ENCODE measurements at regions not wholly inside any gene's neighbourhood (a gene's known extent, or its start where the extent isn't known, plus 50 kb on each side); places are given as distances from the start of the nearest gene placed in this dataset.

DNA sequence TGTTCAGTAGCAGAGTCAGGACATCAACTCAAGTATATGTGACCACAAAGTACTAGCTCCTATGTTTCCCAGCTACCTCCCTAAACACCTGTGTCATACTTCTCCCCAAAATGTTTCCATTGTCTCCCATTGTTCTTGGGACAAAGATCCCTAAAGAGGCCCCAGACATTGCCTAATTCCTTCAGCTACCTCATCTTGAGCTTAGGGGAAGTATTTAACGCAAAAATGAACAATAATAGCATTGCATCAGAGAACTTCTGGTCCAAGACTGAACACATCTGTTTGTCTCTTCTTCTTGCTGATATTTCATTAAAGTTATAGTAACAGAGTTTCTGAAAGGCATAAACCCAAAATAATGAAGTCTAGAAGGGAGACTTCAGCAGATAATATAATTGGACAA, 430.8 kb downstream of the MTRR start:
- POLR2A ChIA-PET: no interaction called here
- BruUV-seq (replicated peaks): no TSS peak
- H3K4me1 ChIP-seq: no peaks in the 10 kb centered on the region

DNA sequence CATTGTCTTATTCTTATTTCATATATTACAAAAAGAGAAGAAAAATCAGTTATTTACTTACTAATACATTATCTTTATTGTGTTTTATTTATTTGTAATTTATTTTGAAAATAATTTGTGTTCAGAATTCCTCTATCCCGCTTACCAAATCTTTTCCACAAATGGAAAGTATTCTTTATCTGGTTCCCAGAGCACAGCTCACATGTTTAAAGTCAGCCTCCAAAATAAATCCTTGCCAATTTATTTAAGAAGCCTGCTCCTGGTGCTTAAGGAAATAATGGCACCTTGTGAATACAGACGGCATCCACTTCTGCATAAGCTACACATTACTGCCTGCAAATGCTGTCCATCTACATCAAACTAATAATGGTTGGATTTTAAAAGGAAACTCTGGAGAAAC, 435.4 kb downstream of the MTRR start:
- Mint-ChIP-seq H3K27ac (ENCODE audit: unreplicated experiment) (no peak overlapping the region), H3K4me3 (ENCODE audit: unreplicated experiment) (no peak overlapping the region), H3K4me1 (ENCODE audit: low read depth, unreplicated experiment) (no peaks in the 10 kb centered on the region), H3K27me3 (ENCODE audit: insufficient read depth, unreplicated experiment) (peaks cover 9% of the 10 kb centered on the region), H3K9me3 (ENCODE audit: unreplicated experiment) (no peaks in the 10 kb centered on the region), H3K36me3 (ENCODE audit: insufficient read depth, unreplicated experiment) (no peaks in the 10 kb centered on the region)
- Histone ChIP-seq H3K9me3 (no peaks in the 10 kb centered on the region), H3K27me3 (replicated peaks; ENCODE audit: control insufficient read depth, insufficient read depth, low read length) (no peaks in the 10 kb centered on the region), H3K36me3 (ENCODE audit: control insufficient read depth, insufficient read depth, low read length) (no peaks in the 10 kb centered on the region), H3K4me1 (no peaks in the 10 kb centered on the region), H3K4me3 (ENCODE audit: low read depth, low read length) (no peak overlapping the region)
- intact Hi-C loops (cut with micrococcal nuclease; ENCODE audit: unreplicated experiment): no loop called here
- ChIA-PET POLR2A (no interaction called here), CTCF (no interaction called here)
- TF ChIP-seq, protein P1, sequence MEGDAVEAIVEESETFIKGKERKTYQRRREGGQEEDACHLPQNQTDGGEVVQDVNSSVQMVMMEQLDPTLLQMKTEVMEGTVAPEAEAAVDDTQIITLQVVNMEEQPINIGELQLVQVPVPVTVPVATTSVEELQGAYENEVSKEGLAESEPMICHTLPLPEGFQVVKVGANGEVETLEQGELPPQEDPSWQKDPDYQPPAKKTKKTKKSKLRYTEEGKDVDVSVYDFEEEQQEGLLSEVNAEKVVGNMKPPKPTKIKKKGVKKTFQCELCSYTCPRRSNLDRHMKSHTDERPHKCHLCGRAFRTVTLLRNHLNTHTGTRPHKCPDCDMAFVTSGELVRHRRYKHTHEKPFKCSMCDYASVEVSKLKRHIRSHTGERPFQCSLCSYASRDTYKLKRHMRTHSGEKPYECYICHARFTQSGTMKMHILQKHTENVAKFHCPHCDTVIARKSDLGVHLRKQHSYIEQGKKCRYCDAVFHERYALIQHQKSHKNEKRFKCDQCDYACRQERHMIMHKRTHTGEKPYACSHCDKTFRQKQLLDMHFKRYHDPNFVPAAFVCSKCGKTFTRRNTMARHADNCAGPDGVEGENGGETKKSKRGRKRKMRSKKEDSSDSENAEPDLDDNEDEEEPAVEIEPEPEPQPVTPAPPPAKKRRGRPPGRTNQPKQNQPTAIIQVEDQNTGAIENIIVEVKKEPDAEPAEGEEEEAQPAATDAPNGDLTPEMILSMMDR (IDR thresholded peaks at IDR 0.05; ENCODE audit: insufficient read depth in 1 of 2, low read depth in 1 of 2, low read length in 1 of 2, severe bottlenecking in 1 of 2, unreplicated experiment in 1 of 2): no peak
- no TSS peak for BruUV-seq (replicated peaks)
- DNase-seq: no peak

More for the DNA sequence above, 430.8 kb downstream of the MTRR start:
- Mint-ChIP-seq H3K27me3 (ENCODE audit: insufficient read depth, unreplicated experiment) (peaks cover 15% of the 10 kb centered on the region), H3K4me1 (ENCODE audit: low read depth, unreplicated experiment) (no peaks in the 10 kb centered on the region), H3K27ac (ENCODE audit: unreplicated experiment) (no peak overlapping the region), H3K9me3 (ENCODE audit: unreplicated experiment) (no peaks in the 10 kb centered on the region), H3K4me3 (ENCODE audit: unreplicated experiment) (no peak overlapping the region), H3K36me3 (ENCODE audit: insufficient read depth, unreplicated experiment) (no peaks in the 10 kb centered on the region)
- H3K36me3 ChIP-seq (ENCODE audit: control insufficient read depth, insufficient read depth, low read length): no peaks in the 10 kb centered on the region
- intact Hi-C loops (cut with micrococcal nuclease; ENCODE audit: unreplicated experiment): no loop called here
- no peak for DNase-seq
- H3K4me3 ChIP-seq (ENCODE audit: low read depth, low read length): no peak overlapping the region
- no peaks in the 10 kb centered on the region for H3K27me3 ChIP-seq (replicated peaks; ENCODE audit: control insufficient read depth, insufficient read depth, low read length)
- no peaks in the 10 kb centered on the region for H3K9me3 ChIP-seq
- TF ChIP-seq, protein P1 (IDR thresholded peaks at IDR 0.05; ENCODE audit: insufficient read depth in 1 of 2, low read depth in 1 of 2, low read length in 1 of 2, severe bottlenecking in 1 of 2, unreplicated experiment in 1 of 2): no peak
- CTCF ChIA-PET: no interaction called here

DNA sequence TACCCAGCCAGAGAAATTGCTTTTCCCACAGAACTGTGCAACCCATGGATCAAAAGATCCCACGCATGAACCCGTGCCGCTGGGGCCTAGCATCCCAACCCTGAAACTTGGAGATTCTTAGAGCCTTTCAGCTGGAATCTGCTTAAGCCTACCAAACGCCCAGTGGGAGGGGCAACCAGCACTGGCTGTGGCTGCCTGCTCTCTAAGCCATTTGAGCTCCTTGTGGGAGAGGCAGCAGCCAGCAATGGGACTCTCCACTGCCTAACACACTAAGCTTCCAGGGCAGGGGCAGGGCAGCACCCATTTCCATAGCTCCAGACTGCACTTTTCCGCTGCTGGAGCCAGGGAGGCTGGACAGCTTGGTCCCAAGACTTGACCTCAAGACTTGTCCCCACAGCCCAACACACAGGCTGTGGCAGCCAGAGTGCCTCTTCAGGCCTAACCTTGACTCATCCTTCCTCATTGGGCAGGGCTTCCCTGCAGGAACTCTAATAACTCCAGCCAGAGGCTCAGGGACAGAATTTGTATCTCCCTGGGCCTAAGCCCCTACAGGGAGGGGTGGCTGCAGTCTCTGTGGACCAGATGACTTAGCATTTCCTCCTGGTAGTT, 437.4 kb downstream of the MTRR start:
- H3K4me1 Mint-ChIP-seq (ENCODE audit: low read depth, unreplicated experiment): no peaks in the 10 kb centered on the region
- H3K27me3 ChIP-seq (replicated peaks; ENCODE audit: control insufficient read depth, insufficient read depth, low read length): no peaks in the 10 kb centered on the region
- H3K36me3 Mint-ChIP-seq (ENCODE audit: insufficient read depth, unreplicated experiment): no peaks in the 10 kb centered on the region
- intact Hi-C loops (cut with micrococcal nuclease; ENCODE audit: unreplicated experiment): no loop called here
- H3K27me3 Mint-ChIP-seq (ENCODE audit: insufficient read depth, unreplicated experiment): peaks cover 9% of the 10 kb centered on the region
- POLR2A ChIA-PET: no interaction called here
- no TSS peak for BruUV-seq (replicated peaks)
- TF ChIP-seq, protein P1 (IDR thresholded peaks at IDR 0.05; ENCODE audit: insufficient read depth in 1 of 2, low read depth in 1 of 2, low read length in 1 of 2, severe bottlenecking in 1 of 2, unreplicated experiment in 1 of 2): no peak
- H3K4me1 ChIP-seq: no peaks in the 10 kb centered on the region
- H3K4me3 Mint-ChIP-seq (ENCODE audit: unreplicated experiment): no peak overlapping the region
- no peak overlapping the region for H3K27ac Mint-ChIP-seq (ENCODE audit: unreplicated experiment)
- no peak overlapping the region for H3K4me3 ChIP-seq (ENCODE audit: low read depth, low read length)
- H3K36me3 ChIP-seq (ENCODE audit: control insufficient read depth, insufficient read depth, low read length): no peaks in the 10 kb centered on the region
- H3K9me3 ChIP-seq: no peaks in the 10 kb centered on the region
- CTCF ChIA-PET: no interaction called here
- H3K9me3 Mint-ChIP-seq (ENCODE audit: unreplicated experiment): no peaks in the 10 kb centered on the region
- DNase-seq: no peak

All from Caco-2 (cell line).